SHP77 (cell line): ENCODE measurements at regions not wholly inside any gene's neighbourhood (a gene's known extent, or its start where the extent isn't known, plus 50 kb on each side); places are given as distances from the start of the nearest gene placed in this dataset.

Experiments used
- DNase-seq, 2 experiments: peaks; one replicate each; lab custom pipeline; 2025; lab: John Stamatoyannopoulos, UW

DNA sequence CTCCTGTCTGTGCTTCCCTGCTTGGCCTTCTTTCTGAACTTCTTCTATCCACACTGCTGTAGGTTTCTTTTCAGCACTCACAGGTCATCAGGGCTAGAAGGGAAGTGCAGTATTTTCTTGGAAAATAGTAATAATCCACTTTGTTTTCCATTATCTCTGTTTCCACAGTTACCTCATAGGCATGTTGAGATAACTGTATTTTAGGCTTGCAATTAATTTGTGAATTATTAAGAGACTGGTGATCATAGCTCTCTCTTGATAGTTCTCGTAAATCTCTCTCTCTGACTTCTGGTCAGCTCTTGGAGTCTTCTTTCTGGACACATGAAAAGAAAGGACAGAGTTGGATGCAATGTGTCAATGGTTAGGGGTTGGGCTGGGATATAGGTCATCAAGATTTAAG is 243.6 kb upstream of the IGFBP3 start:
- DNase-seq = no peak

DNA sequence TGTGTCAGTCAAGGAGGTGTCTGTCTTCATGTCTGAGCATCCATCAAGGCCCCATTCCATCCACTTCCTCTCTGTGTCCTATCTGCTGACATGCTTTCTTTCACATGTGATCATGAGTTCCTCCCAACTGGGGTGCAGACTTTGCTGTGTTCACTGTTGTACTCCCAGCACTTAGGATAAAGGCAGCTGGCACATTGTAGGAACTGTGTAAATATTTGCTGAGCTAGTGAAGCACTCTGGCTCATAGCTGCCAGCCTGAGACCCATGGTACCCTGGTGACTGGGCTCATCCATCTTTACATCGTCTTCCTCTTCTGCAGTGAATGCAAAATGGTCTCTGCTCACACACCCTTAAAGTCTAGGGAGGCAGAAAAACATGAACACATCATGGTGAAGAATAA is 242.2 kb upstream of the IGFBP3 start:
- peak; percentile 75 to 80 for DNase-seq

DNA sequence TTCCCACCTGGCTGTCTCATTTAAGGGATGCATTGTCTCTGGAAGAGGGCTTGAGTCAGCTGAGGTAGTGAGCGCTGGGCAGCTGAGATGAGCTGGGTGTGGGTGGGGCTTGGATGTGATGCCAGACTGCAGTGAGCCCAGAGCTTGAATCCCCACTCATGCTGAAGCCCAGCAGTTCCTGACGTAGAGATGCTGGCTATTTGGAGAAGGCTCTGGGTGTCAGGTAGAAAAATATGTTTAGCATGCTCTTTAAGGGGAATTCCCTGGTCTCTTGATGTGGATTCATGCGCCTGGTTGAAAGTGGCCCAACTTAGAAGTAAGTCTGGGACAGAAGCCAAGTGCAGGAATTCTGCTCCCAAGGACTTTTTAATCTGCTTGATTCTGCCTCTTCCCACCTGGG is 241.5 kb upstream of the IGFBP3 start:
- DNase-seq = peak; percentile 32 to 37

DNA sequence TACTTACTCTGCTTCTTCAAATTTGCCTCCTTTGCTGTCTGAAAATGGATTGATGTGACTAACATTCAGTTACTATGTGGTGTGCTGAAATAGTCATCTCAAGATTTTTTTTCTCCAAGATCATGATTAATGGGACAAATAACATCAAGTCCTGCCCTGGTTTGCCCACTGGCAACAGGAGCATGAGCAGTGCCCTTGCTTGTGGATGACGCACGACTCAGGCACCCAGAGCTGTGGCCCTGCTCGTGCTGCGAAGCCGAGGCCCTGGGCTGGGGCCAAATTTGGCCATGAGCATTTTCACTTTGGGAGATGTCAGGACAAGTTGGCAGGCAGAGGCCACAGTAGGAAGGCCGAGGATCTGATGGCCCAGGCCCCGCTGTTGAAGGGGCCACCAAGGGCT is 239.8 kb upstream of the IGFBP3 start:
- no peak for DNase-seq

DNA sequence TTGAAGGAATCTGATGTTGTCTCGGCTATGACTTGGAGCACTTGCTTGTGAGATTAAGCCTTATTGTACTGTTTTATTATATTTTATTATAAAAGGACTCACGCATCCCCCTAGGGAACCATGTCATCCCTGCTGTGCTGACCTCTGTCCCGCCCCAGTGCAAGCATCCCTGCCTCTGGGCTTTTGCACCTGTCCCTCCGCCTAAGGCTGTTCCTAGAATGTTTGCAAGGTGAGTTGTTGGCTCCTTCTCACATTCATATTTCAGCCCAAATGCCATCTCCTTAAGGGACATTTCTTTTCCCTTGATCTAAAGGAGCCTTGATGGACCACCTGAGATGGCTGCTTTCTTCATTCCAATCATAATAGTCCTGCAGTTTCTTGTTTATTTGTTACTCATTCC is 236.9 kb upstream of the IGFBP3 start:
- no peak for DNase-seq

DNA sequence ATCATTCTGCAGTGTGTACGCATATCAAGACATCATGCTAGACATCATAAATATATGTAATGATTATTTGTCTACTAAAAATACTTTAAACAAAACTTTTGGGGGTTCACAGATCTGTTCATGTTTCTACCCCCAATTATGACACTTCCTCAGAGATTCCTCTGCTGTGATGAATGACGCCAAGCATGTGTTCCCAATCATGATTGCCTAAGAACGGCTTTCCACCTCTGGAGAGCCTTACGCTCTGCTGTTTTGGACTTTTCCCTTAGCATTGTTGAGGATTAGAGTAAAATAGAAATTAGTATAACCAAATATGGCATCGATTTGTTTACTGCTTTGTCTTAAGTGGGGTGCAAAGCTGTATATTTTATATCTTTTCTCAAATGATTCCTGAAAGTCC is 236.3 kb upstream of the IGFBP3 start:
- no peak for DNase-seq

DNA sequence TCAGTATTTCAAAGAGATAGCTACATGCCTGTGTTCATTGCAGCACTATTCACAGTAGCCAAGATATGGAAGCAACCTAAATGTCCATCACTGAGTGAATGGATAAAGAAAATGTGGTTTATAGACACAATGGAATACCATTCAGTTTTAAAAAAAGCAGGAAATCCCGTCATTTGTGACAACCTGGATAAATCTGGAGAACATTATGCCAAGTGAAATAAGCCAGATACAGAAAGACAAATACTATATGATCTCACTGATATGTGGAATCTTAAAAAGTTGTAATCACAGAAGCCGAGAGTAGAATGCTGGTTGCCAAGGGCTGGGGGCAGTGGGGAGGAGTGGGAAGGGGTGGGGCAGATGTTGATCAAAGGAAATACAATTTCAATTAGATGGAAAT is 235.8 kb upstream of the IGFBP3 start:
- no peak for DNase-seq

DNA sequence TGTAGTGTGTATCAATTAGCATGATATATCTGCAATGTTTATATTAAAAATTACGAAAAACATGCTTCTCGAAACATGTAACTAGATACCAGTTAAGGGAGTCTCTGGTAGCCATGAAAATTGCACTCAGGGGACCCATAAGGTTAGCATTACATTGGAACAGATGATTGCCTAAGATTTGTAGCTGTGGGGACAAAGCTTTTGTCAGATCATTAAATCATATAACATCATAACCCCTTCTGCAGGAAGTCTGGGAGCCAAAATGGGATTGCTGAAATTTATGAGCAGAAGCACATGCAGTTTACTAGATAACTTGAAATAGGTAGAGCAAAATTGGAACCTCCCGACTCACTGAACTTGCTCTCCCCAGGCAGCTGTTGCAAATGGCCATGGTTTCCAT is 235.0 kb upstream of the IGFBP3 start:
- no peak for DNase-seq

DNA sequence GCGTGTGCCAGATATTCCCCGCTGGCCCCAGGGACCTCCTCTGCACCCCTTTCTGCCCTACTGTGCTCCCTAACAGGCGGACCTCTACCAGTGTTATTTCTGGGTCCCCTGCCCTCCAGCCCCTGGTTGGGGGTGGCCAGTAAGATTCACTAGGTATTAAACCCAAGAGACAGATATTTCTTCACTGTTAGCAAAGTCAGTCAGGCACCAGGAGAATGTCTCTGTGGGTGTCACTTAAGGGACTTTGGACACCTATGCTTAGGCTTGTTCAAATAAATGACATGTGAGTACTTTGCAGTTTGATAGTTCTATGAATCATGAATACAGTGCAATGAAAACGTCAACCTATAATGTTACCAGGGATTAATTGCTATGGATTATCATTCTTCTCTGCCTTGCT is 234.3 kb upstream of the IGFBP3 start:
- DNase-seq = no peak

DNA sequence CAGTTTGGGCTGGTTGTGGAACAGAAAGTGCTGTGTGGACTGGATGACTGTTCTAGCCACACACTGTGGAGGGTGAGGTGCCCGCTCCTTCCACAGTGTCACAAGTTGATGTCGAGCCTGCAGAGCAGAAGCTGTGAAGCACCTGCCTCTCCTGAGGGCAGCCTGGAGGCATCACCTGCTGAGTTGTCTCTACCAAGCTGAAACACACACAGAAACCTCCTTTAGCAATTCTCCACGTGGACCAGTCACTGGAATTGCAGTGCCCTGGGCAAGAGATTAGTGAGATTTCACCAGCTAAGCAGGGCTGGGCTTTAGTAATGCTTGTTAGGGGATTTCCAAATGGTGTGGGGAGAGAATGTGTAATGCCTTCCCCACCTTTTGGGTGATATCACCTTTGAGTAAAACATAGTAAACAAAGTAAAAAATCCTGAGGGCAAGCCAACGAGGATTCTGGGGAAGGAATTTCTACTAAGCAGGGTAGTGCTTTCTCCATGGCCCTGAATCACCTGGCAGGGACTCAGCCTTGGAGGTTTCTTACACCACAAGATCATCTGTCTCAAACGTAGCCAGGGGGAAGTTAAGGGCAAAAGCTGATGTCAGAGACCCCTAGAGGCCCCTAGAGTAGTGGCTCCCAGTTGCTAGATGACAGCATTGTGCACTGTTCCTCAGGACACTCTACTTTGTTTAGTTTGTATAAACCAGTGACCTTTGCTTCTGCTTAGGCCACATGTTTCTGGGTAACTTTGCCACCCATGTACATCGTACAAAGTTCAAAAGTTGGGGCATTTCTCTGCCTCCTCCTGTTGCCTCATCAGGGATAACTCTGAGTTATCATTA is 233.1 kb upstream of the IGFBP3 start:
- DNase-seq = no peak

DNA sequence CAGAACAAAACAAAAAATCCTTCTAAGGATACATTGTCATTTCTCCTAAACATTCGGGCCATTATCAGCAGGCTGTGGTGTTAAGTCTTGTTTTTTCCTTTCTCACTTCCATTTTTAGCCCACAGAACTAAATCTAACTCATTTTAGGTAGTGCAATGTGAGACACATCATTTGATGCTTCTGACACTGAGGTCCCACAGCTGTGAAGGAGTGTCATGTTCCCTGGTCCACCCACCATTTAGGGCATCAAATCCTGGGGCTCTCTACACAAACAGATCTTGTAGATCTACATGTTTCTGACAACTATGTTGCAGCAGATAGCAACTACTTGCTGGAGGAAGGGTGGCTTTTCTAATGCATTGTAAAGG is 232.5 kb upstream of the IGFBP3 start:
- no peak for DNase-seq

DNA sequence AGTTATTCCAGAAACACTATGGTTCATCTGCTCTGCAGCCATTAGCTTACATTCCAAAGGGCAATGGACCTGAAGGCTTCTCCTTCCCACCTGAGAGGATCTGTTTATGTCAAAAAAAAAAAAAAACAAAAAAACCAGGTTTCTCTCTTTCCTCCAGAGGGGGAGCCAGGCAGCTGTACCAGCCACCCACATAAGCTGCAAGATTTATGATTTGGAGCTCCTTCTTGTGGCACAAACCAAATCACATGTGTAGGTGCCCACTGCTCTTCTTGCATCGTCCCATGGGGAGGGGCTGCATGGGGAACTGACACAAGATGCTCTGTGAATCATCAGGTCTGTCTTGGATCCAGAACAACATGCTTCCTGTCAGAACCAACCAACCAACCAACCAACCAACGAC is 231.6 kb upstream of the IGFBP3 start:
- no peak for DNase-seq

DNA sequence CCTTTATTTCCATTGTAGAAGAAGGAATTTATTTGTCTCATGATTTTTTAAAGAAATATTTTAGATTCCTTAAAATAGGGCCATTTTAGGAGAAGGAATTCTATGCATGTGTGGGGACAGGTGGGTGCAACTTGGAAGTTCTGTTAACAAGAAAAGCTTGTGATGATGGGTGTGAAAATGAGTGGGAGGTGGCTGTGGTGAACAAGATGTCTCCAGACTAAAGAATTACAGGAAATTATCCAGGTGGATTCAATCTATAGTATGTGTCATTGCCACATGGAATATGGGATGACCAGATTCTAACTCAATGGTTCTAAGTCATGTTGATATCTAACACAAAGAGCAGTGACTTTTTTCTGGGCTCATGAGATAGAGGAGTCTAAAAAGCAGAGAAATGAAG is 229.6 kb upstream of the IGFBP3 start:
- no peak for DNase-seq

DNA sequence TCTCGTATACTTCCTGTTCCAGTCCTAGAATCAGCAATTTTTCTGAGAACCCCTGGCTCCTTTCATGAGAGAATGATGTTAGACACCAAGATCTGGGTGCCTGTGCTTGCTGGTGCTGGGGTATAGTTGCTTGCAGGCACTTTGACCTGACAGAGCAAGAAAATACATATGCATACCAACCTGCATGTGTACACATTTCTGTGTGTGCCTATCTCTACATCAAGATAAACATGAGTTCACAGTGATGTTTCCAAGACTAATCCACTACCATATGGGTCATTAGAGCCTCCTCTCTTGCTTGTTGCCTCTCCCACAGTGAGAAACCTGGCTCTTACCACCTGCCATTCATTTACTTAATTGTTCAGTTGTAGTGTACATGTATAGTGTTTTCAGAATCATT is 229.1 kb upstream of the IGFBP3 start:
- no peak for DNase-seq

DNA sequence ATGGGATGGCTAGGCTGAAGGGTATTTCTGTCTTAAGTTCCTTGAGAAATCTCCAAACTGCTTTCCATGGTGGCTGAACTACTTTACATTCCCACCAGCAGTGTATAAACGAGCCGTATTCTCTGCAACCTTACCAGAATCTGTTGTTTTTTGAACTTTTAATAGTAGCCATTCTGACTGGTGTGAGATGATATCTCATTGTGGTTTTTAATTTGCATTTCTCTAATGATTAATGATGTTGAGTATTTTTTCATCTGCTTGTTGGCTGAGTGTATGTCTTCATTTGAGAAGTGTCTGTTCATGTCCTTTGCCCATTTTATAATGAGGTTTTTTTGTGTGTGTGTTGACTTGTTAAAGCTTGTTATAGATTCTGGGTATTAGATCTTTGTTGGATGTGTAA is 226.8 kb upstream of the IGFBP3 start:
- no peak for DNase-seq

DNA sequence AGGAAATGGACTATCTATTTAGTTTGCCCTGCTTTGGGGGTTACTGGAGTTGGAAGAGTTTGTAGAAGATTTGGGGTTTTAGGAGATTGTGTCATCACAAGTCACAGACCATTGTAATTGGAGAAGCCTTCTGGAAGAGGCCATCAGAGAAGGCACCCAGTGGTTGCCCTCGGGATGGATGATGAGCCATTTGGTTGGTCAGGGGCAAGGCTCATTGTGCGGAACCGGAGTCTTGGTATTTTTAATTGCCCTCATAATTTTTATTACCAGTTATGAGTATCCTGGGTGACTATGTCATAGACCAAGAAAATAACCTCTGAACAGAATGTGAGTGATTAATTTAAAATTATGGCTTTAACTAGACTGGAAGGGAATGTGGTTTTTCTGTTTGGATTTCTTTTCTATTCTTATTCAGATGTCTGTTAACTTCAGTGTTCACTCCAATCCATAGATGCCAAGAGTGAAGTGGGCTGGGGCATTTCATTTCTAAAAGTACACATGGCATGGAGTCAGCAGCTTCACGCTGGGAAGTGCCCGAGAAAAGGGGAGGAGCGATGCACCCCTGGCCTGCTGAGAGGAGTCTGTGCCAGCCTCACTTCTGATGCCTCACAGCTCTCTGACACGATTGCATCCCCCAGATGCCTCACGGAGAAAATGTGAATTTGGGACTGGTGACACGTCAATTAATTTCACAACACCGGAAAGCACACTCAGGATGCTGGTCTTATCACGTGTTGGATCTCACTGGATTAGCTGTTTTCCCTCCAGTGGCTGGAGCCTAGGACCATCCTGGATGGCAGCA is 225.6 kb upstream of the IGFBP3 start:
- no peak for DNase-seq

DNA sequence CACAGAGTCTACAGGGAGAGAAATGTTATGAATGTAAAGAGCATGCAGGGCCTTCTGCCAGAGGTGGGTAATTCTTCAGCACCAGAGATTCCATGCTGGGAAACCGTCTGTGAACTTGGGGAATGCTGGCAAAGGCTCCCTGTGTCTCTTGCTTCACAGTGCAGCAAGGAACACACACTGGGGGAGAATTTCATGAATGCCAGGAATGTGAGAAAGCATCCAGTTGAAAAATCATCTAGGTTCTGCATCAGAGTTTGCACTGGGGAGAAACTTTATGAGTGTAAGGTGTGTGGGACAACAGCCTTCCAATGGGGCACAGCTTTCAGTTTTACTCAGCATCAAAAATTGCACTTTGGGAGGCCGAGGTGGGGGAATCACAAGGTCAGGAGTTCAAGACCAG is 224.3 kb upstream of the IGFBP3 start:
- no peak for DNase-seq

DNA sequence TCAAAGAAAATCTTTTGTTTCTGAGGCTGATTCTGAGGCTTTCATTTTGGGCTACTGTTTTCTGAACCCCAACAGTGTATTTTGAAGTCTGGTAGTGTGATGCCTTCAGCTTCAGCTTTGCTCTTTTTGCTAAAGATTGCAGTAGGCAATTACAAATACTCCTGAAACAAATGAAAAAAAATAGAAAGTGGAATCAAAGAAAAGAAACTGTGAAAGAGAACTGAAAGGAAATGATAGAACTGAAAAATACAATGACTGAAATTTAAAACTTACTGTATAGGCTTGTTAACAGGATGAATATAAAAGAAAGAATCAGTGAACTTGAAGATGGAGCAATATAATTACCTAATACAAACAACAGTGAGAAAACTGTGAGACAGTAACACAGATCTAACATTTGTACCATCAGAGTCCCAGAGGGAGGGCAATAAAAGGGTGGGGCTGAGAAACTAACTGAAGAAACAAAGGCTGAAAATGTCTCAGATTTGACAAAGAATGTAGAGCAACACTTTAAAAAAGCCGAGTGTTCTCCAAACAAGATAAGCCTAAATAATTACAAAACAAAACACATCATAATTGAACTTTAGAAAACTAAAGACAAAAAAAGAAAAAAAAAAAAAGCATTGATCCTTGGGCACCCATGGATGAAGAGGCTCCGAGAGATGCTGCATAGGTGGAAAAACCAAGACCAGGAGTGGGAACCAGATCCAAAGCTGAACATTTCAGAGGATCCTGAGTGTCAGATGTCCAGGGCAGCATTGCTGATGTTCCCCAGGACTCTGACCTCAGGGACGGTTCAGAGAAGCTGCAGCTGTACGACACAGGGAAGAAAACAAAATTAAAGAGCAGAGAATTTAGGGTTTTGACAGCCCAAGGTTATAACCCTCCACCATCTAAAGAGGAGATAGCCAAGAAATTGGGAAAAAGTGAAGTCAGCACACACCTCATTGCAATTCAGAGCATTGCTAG is 223.2 kb upstream of the IGFBP3 start:
- no peak for DNase-seq

DNA sequence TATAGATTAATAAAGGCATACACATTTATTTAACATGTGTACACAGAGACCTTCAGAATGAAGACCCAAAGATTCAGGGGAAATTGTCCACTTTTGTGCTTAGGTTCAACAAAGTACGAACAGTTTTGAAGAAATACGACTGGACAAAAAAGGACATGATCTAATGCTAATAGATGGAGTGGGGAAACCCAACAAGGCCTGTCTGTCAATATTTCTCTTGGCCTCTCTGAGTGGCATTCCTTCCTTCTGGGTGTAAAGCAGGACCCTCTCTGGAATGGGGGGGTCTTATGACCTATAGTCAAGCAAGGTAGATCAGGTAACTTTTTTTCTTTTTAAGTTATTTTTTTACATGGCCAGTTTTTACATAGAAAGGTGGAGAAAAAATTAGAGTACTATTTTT is 222.3 kb upstream of the IGFBP3 start:
- DNase-seq = no peak

DNA sequence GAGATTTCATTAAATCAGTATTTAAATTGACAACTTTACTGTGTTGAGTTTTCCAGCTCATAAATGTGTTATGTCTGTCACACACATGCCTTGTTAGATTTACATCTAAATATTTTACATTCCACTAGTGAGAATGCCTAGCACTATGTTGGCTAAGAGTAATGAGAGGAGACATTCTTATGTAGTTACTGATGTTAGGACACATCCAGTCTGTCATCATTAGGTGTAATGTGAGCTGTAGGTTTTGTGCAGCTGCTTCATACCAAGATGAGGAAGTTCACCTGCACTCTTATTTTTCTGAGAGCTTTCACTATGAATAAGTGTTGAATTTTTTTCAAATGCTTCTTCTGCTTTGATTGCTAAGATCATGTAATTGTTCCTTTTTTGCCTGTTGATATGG is 218.0 kb upstream of the IGFBP3 start:
- DNase-seq = no peak

DNA sequence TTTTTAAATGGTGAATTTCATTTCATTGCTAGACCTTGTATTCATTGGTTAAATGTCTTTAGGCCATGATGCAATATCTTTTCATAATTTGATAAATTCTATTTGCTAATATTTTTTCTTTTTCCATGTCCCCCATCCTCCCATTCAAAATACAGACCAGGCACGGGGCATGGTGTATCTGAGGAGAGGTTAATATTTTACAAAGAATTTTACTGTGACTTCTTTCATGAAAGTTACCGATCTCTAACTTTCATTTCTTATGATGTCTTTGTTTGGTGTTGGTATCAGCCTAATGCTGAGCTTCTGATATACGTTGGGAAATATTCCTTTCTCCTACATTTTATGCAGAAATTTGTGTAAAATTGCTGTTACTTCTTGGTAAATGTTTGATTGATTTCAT is 216.7 kb upstream of the IGFBP3 start:
- DNase-seq = no peak

DNA sequence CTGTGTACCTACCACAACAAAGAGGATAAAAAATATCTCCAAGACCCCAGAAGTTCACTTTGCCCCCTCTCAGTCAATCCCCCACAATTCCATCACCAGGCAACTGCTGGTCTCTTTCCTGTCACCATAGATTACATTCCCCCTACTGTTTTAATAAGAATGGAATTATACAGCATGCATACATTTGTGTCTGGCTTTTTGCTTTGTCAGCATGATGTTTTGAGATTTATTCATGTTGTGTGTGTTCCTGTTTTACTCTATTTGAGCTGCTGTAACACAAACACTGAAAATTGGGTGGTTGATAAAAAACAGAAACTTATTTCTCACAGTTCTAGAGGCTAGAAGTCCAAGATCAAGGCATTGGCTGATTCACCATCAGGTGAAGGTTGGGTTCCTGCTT is 214.5 kb upstream of the IGFBP3 start:
- no peak for DNase-seq
